HEK293T (cell line): ENCODE measurements at regions not wholly inside any gene's neighbourhood (a gene's known extent, or its start where the extent isn't known, plus 50 kb on each side); places are given as distances from the start of the nearest gene placed in this dataset.
"Not testable (repeated sequence)": the region's sequence is repeated elsewhere in the genome, so short reads cannot be mapped to it uniquely, and the experiment has no call there.

ENCODE experiments used
- CTCF ChIA-PET: fragments of 350-600 bp; formaldehyde crosslinking; extraction: SDS; loops from one replicate; lab custom pipeline; 2021; ENCODE audit warnings: antibody characterized with exemption, inconsistent platforms; lab: Yijun Ruan, JAX
- POLR2A ChIA-PET: fragments of 350-600 bp; formaldehyde crosslinking; extraction: SDS; loops from one replicate; lab custom pipeline; 2020; ENCODE audit warnings: antibody characterized with exemption, inconsistent platforms; lab: Yijun Ruan, JAX
- DNase-seq: peaks from one replicate; pipeline ENCODE4 v3.0.0; 2012; ENCODE audit warnings: mixed read lengths; ENCODE audit errors: extremely low spot score
- ARNT ChIP-seq: fragments of 450-650 bp; IDR thresholded peaks from 2 replicates; pipeline ENCODE4 v1.6.1; 2017; ENCODE audit warnings: mild to moderate bottlenecking
- BHLHE40 ChIP-seq: fragments of 450-650 bp; IDR thresholded peaks from 2 replicates; pipeline ENCODE4 v1.6.1; 2016; ENCODE audit warnings: mild to moderate bottlenecking, moderate library complexity, borderline replicate concordance
- CTBP1 ChIP-seq: fragments of 450-650 bp; IDR thresholded peaks from 2 replicates; pipeline ENCODE4 v1.6.1; 2016; ENCODE audit warnings: borderline replicate concordance
- FOXA1 ChIP-seq: fragments of 450-650 bp; IDR thresholded peaks from 2 replicates; pipeline ENCODE4 v1.6.1; 2016; ENCODE audit warnings: mild to moderate bottlenecking
- FOXK2 ChIP-seq: fragments of 450-650 bp; IDR thresholded peaks from 2 replicates; pipeline ENCODE4 v1.6.1; 2016; ENCODE audit warnings: mild to moderate bottlenecking
- HDGF ChIP-seq: fragments of 450-650 bp; IDR thresholded peaks from 2 replicates; pipeline ENCODE4 v1.6.1; 2017; ENCODE audit warnings: antibody characterized with exemption, borderline replicate concordance
- L3MBTL2 ChIP-seq: fragments of 450-650 bp; conservative IDR thresholded peaks from 2 replicates; pipeline ENCODE4 v1.6.1; 2016; ENCODE audit warnings: mild to moderate bottlenecking
- LEF1 ChIP-seq: fragments of 450-650 bp; IDR thresholded peaks from 2 replicates; pipeline ENCODE4 v1.6.1; 2017; ENCODE audit warnings: mild to moderate bottlenecking, borderline replicate concordance
- NFRKB ChIP-seq: fragments of 450-650 bp; IDR thresholded peaks from 2 replicates; pipeline ENCODE4 v1.6.1; 2016; ENCODE audit warnings: mild to moderate bottlenecking, moderate library complexity
- PKNOX1 ChIP-seq: fragments of 450-650 bp; IDR thresholded peaks from 2 replicates; pipeline ENCODE4 v1.6.1; 2016
- SP1 ChIP-seq: fragments of 450-650 bp; IDR thresholded peaks from 2 replicates; pipeline ENCODE4 v1.6.1; 2017
- SUZ12 ChIP-seq: fragments of 450-650 bp; IDR thresholded peaks from 2 replicates; pipeline ENCODE4 v1.6.1; 2016; ENCODE audit warnings: mild to moderate bottlenecking
- TARDBP ChIP-seq: fragments of 450-650 bp; IDR thresholded peaks from 2 replicates; pipeline ENCODE4 v1.6.1; 2016

- POLR2A ChIA-PET, CTCF ChIA-PET: not testable (repeated sequence)
These were observed 100.4 kb upstream of the CCZ1B start for GRCh38 chr7:6926193-6927174.

GRCh38 chr7:6927643-6928042, 101.6 kb upstream of the CCZ1B start:
- POLR2A ChIA-PET, DNase-seq, CTCF ChIA-PET: not testable (repeated sequence)

More at GRCh38 chr7:6926193-6927174, 100.4 kb upstream of the CCZ1B start:
- DNase-seq = not testable (repeated sequence)

GRCh38 chr7:6929588-6929987, 103.5 kb upstream of the CCZ1B start:
- CTCF ChIA-PET, DNase-seq, POLR2A ChIA-PET: not testable (repeated sequence)

- CTCF ChIA-PET = interaction anchor here (1.0 kb wide), 1 partner anchor 99 kb away, joined by 3 read pairs; no protein-coding TSS in a partner anchor
- POLR2A ChIA-PET, DNase-seq: not testable (repeated sequence)
These were observed 104.1 kb upstream of the CCZ1B start for GRCh38 chr7:6930081-6930635.

GRCh38 chr7:6930787-6931186, 104.7 kb upstream of the CCZ1B start:
- CTCF ChIA-PET = interaction anchor here (1.0 kb wide), 1 partner anchor 100 kb away, joined by 3 read pairs; no protein-coding TSS in a partner anchor
- POLR2A ChIA-PET = not testable (repeated sequence)

GRCh38 chr7:6931456-6931855, 105.4 kb upstream of the CCZ1B start:
- CTCF ChIA-PET, POLR2A ChIA-PET, DNase-seq: not testable (repeated sequence)

More at GRCh38 chr7:6930787-6931186, 104.7 kb upstream of the CCZ1B start:
- not testable (repeated sequence) for DNase-seq

- DNase-seq, POLR2A ChIA-PET: not testable (repeated sequence)
- CTCF ChIA-PET = interaction anchor here (0.6 kb wide), 1 partner anchor 354 kb away, joined by 3 read pairs; no protein-coding TSS in a partner anchor
These were observed 108.0 kb upstream of the CCZ1B start for GRCh38 chr7:6933954-6934632.

GRCh38 chr7:6934981-6935380, 108.9 kb upstream of the CCZ1B start:
- no peak for DNase-seq
- ChIA-PET POLR2A (no interaction called here), CTCF (interaction anchor here (0.6 kb wide), 1 partner anchor 355 kb away, joined by 3 read pairs; no protein-coding TSS in a partner anchor)
- TF ChIP-seq CTBP1 (no peak), LEF1 (no peak), NFRKB (no peak), SUZ12 (no peak), TARDBP (no peak), FOXK2 (no peak), ARNT (no peak), FOXA1 (no peak), HDGF (no peak), PKNOX1 (no peak), BHLHE40 (no peak), SP1 (no peak), L3MBTL2 (no peak)

GRCh38 chr7:6936626-6937025, 110.6 kb upstream of the CCZ1B start:
- DNase-seq, POLR2A ChIA-PET, CTCF ChIA-PET: not testable (repeated sequence)

GRCh38 chr7:6937746-6938145, 111.7 kb upstream of the CCZ1B start:
- POLR2A ChIA-PET, CTCF ChIA-PET, DNase-seq: not testable (repeated sequence)

- CTCF ChIA-PET, POLR2A ChIA-PET, DNase-seq: not testable (repeated sequence)
These were observed 112.2 kb upstream of the CCZ1B start for GRCh38 chr7:6938284-6938683.

- CTCF ChIA-PET, POLR2A ChIA-PET, DNase-seq: not testable (repeated sequence)
These were observed 113.1 kb upstream of the CCZ1B start for GRCh38 chr7:6939126-6939525.

GRCh38 chr7:6939896-6940295, 113.8 kb upstream of the CCZ1B start:
- POLR2A ChIA-PET, DNase-seq, CTCF ChIA-PET: not testable (repeated sequence)

GRCh38 chr7:6946873-6947272, 120.8 kb upstream of the CCZ1B start:
- CTCF ChIA-PET, DNase-seq, POLR2A ChIA-PET: not testable (repeated sequence)
